ENCODE measurements at regions not wholly inside any gene's neighbourhood (a gene's known extent, or its start where the extent isn't known, plus 50 kb on each side); places are given as distances from the start of the nearest gene placed in this dataset.
"Not testable (repeated sequence)": the region's sequence is repeated elsewhere in the genome, so short reads cannot be mapped to it uniquely, and the experiment has no call there.

GRCh38 chr5:82511134-82511533 is 233.0 kb upstream of the RPS23 start:
- Histone ChIP-seq H3K4me1 (ENCODE audit: low read length) (peaks cover 21% of the 10 kb centered on the region), H3K27me3 (ENCODE audit: low read depth, low read length) (no peaks in the 10 kb centered on the region), H3K36me3 (replicated peaks; ENCODE audit: low read depth, low read length) (no peaks in the 10 kb centered on the region), H3K9ac (ENCODE audit: low read length) (no peak overlapping the region), H3K9me3 (ENCODE audit: insufficient read depth, low read length) (no peaks in the 10 kb centered on the region), H4K20me1 (ENCODE audit: insufficient read depth, low read length) (no peaks in the 10 kb centered on the region), H3K4me3 (ENCODE audit: low read length) (no peak overlapping the region), H3K4me2 (ENCODE audit: low read length) (no peak overlapping the region), H3K27ac (ENCODE audit: low read length) (no peak overlapping the region), H3K79me2 (ENCODE audit: low read length) (no peaks in the 10 kb centered on the region), H2AFZ (ENCODE audit: low read depth, low read length) (no peak overlapping the region)
- TF ChIP-seq, protein P1, sequence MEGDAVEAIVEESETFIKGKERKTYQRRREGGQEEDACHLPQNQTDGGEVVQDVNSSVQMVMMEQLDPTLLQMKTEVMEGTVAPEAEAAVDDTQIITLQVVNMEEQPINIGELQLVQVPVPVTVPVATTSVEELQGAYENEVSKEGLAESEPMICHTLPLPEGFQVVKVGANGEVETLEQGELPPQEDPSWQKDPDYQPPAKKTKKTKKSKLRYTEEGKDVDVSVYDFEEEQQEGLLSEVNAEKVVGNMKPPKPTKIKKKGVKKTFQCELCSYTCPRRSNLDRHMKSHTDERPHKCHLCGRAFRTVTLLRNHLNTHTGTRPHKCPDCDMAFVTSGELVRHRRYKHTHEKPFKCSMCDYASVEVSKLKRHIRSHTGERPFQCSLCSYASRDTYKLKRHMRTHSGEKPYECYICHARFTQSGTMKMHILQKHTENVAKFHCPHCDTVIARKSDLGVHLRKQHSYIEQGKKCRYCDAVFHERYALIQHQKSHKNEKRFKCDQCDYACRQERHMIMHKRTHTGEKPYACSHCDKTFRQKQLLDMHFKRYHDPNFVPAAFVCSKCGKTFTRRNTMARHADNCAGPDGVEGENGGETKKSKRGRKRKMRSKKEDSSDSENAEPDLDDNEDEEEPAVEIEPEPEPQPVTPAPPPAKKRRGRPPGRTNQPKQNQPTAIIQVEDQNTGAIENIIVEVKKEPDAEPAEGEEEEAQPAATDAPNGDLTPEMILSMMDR (IDR thresholded peaks at IDR 0.05; ENCODE audit: low read depth, low read length): no peak
- TF ChIP-seq EZH2phosphoT487 (IDR thresholded peaks at IDR 0.05; ENCODE audit: low read depth): no peak

GRCh38 chr5:82509762-82510161 is 231.6 kb upstream of the RPS23 start:
- Histone ChIP-seq H3K79me2 (ENCODE audit: low read length) (no peaks in the 10 kb centered on the region), H3K36me3 (replicated peaks; ENCODE audit: low read depth, low read length) (no peaks in the 10 kb centered on the region), H3K4me1 (ENCODE audit: low read length) (peaks cover 21% of the 10 kb centered on the region), H3K4me3 (ENCODE audit: low read length) (no peak overlapping the region), H3K27ac (ENCODE audit: low read length) (no peak overlapping the region), H2AFZ (ENCODE audit: low read depth, low read length) (no peak overlapping the region; the same call in 1 of the 2 replicates), H3K27me3 (ENCODE audit: low read depth, low read length) (no peaks in the 10 kb centered on the region), H3K9ac (ENCODE audit: low read length) (no peak overlapping the region), H3K4me2 (ENCODE audit: low read length) (no peak overlapping the region), H3K9me3 (ENCODE audit: insufficient read depth, low read length) (no peaks in the 10 kb centered on the region), H4K20me1 (ENCODE audit: insufficient read depth, low read length) (no peaks in the 10 kb centered on the region)
- TF ChIP-seq, protein P1 (IDR thresholded peaks at IDR 0.05; ENCODE audit: low read depth, low read length): no peak
- no peak for TF ChIP-seq EZH2phosphoT487 (IDR thresholded peaks at IDR 0.05; ENCODE audit: low read depth)

GRCh38 chr5:82506390-82506789 is 228.2 kb upstream of the RPS23 start:
- H3K9ac ChIP-seq (ENCODE audit: low read length); H3K9me3 ChIP-seq (ENCODE audit: insufficient read depth, low read length); H3K4me1 ChIP-seq (ENCODE audit: low read length); H3K4me2 ChIP-seq (ENCODE audit: low read length); H3K27me3 ChIP-seq (ENCODE audit: low read depth, low read length); H3K4me3 ChIP-seq (ENCODE audit: low read length); H3K27ac ChIP-seq (ENCODE audit: low read length); H4K20me1 ChIP-seq (ENCODE audit: insufficient read depth, low read length); H3K79me2 ChIP-seq (ENCODE audit: low read length); H3K36me3 ChIP-seq (replicated peaks; ENCODE audit: low read depth, low read length); H2AFZ ChIP-seq (ENCODE audit: low read depth, low read length): not testable (repeated sequence)

DNA sequence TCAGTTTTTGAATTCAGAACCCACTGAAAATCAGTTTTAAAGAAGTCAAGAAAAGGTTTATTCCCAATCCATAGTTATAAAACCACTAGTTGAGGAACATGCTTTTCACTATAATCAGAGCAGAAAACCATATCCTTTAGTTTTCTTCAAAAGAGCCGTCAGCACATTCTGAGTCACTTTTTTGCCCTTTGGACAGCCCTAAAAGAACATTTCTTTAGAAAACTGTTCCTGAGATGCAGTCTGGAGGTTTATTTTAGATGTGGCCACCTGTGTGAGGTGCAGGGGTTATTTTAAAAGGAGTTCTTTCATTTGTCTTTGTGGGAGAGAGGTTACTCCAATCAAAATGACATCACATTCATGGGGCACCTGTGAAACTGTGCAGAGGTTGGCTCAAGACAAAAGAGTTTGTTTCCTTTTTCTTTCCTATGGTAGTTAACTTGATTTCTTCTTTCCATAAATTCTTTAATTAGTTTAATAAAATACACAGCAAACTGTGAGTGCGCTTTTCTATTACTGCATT is 221.6 kb upstream of the RPS23 start:
- H3K27me3 ChIP-seq (ENCODE audit: low read depth, low read length): no peaks in the 10 kb centered on the region
- TF ChIP-seq, protein P1 (IDR thresholded peaks at IDR 0.05; ENCODE audit: low read depth, low read length): no peak
- TF ChIP-seq EZH2phosphoT487 (IDR thresholded peaks at IDR 0.05; ENCODE audit: low read depth): no peak
- no peak overlapping the region for H3K27ac ChIP-seq (ENCODE audit: low read length)
- H2AFZ ChIP-seq (ENCODE audit: low read depth, low read length): 0 out of 2 replicates have a peak overlapping the region, but pooled peaks have one; percentile 10
- H3K4me1 ChIP-seq (ENCODE audit: low read length): peaks cover 11% of the 10 kb centered on the region; the same call in 1 of the 2 replicates
- no peaks in the 10 kb centered on the region for H4K20me1 ChIP-seq (ENCODE audit: insufficient read depth, low read length)
- no peaks in the 10 kb centered on the region for H3K79me2 ChIP-seq (ENCODE audit: low read length)
- no peaks in the 10 kb centered on the region for H3K9me3 ChIP-seq (ENCODE audit: insufficient read depth, low read length)
- no peaks in the 10 kb centered on the region for H3K36me3 ChIP-seq (replicated peaks; ENCODE audit: low read depth, low read length)
- no peak overlapping the region for H3K4me3 ChIP-seq (ENCODE audit: low read length)
- H3K4me2 ChIP-seq (ENCODE audit: low read length): no peak overlapping the region
- no peak overlapping the region for H3K9ac ChIP-seq (ENCODE audit: low read length)
